SH-SY5Y (cell line): ENCODE measurements at regions not wholly inside any gene's neighbourhood (a gene's known extent, or its start where the extent isn't known, plus 50 kb on each side); places are given as distances from the start of the nearest gene placed in this dataset.

ENCODE experiments used
- GATA2 ChIP-seq: IDR thresholded peaks from 2 replicates; pipeline ENCODE4 v1.6.1; 2011; ENCODE audit warnings: mild to moderate bottlenecking, low read depth, low read length
- GATA3 ChIP-seq: IDR thresholded peaks from 2 replicates; pipeline ENCODE4 v1.6.1; 2011; ENCODE audit warnings: low read depth, mild to moderate bottlenecking, low read length, moderate library complexity

DNA sequence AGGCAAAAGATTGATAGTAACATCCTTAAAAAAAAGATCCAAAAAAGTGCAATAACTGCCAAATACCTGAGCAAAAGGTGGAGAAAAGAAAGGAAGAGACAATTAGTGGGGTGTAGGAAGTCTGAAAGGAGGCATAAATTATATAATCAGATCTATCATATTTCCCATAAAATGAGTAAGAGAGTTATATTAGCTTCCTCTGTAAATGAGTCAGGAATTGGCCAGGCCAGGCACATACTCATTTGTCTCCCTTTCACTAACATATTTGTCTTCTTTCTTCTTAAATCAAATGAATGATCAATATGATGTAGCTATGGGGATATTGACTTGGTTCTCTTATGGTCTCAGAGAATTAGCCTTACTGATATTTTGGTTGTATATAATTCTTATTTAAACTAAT is 292.3 kb upstream of the CADM2 start:
- TF ChIP-seq GATA2 (no peak), GATA3 (no peak)
